ENCODE measurements at regions not wholly inside any gene's neighbourhood (a gene's known extent, or its start where the extent isn't known, plus 50 kb on each side); places are given as distances from the start of the nearest gene placed in this dataset.

DNA sequence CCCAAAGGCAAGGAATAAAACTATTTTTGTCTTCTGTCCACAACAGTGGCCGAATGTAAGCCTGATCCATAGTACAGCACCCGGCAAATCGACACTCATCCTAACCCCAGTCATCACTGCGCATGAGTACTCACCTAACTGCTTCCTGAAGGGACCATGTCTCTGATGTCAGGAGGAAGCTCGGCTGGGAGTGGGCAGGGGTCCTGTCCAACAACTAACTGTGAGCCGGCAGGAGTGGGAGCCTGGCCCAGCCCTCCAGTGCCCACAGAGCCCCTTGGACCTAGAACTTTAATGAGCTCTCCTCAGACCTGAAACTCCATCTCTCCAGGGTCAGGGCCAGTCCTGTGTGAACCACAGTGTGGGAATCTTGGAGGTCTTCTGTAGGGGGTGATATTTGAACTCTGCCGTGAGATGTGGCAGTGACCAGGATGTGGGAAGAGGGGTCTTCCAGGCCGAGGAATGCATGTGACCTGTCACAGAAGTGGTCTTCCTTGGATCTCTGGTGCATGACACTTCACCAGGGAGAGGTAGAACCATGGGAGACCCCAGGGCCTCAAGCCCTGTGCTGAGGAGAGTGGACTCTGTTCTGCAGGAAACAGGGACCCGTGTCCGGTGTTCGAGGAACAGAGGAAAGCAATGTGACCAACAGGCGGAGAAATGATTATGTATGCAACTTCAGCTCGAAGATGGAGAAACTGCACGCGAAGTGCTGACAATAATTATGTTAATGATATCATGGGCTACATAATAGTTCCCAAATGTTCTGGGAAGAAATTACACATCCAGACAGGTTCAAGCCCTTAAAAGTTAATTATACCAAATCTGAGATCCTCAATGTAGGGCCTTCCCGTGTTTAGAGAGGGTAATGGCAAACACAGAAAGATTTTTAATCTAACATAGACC is 240.1 kb upstream of the HDAC4 start:
- no peak for FAIRE-seq
- CTCF ChIA-PET (ENCODE audit: low intra/inter-chr PET ratio), result no interaction called here
- intact Hi-C loops (cut with micrococcal nuclease), result no loop called here
- TF ChIP-seq GABPB1 (CRISPR knock-in tag; IDR thresholded peaks at IDR 0.05) (no peak), ZBTB5 (IDR thresholded peaks at IDR 0.05) (no peak), UBTF (IDR thresholded peaks at IDR 0.05; ENCODE audit: borderline replicate concordance in 1 of 2, low read depth in 2 of 2, low read length in 2 of 2) (no peak), C11orf30 (IDR thresholded peaks at IDR 0.05; ENCODE audit: low read depth) (no peak), RCOR1 (IDR thresholded peaks at IDR 0.05; ENCODE audit: borderline replicate concordance in 1 of 2, low read depth in 2 of 2, low read length in 2 of 2) (no peak), ZNF347 (CRISPR knock-in tag; IDR thresholded peaks at IDR 0.05; ENCODE audit: low read depth) (no peak), HMG20A (CRISPR knock-in tag; conservative IDR thresholded peaks at IDR 0.05) (no peak), ZNF263 (CRISPR knock-in tag; IDR thresholded peaks at IDR 0.05; ENCODE audit: borderline replicate concordance) (no peak), POLR2A (conservative IDR thresholded peaks at IDR 0.05) (no peak)
- TF ChIP-seq, protein P1, sequence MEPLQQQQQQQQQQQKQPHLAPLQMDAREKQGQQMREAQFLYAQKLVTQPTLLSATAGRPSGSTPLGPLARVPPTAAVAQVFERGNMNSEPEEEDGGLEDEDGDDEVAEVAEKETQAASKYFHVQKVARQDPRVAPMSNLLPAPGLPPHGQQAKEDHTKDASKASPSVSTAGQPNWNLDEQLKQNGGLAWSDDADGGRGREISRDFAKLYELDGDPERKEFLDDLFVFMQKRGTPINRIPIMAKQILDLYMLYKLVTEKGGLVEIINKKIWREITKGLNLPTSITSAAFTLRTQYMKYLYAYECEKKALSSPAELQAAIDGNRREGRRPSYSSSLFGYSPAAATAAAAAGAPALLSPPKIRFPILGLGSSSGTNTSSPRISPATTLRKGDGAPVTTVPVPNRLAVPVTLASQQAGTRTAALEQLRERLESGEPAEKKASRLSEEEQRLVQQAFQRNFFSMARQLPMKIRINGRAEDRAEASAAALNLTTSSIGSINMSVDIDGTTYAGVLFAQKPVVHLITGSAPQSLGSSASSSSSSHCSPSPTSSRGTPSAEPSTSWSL (CRISPR knock-in tag; IDR thresholded peaks at IDR 0.05; ENCODE audit: borderline replicate concordance), result no peak
- TF ChIP-seq, protein P2, sequence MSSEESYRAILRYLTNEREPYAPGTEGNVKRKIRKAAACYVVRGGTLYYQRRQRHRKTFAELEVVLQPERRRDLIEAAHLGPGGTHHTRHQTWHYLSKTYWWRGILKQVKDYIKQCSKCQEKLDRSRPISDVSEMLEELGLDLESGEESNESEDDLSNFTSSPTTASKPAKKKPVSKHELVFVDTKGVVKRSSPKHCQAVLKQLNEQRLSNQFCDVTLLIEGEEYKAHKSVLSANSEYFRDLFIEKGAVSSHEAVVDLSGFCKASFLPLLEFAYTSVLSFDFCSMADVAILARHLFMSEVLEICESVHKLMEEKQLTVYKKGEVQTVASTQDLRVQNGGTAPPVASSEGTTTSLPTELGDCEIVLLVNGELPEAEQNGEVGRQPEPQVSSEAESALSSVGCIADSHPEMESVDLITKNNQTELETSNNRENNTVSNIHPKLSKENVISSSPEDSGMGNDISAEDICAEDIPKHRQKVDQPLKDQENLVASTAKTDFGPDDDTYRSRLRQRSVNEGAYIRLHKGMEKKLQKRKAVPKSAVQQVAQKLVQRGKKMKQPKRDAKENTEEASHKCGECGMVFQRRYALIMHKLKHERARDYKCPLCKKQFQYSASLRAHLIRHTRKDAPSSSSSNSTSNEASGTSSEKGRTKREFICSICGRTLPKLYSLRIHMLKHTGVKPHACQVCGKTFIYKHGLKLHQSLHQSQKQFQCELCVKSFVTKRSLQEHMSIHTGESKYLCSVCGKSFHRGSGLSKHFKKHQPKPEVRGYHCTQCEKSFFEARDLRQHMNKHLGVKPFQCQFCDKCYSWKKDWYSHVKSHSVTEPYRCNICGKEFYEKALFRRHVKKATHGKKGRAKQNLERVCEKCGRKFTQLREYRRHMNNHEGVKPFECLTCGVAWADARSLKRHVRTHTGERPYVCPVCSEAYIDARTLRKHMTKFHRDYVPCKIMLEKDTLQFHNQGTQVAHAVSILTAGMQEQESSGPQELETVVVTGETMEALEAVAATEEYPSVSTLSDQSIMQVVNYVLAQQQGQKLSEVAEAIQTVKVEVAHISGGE (CRISPR knock-in tag; IDR thresholded peaks at IDR 0.05), result no peak

More for the DNA sequence above, 240.1 kb upstream of the HDAC4 start:
- in situ Hi-C loops (cut with MboI), result no loop called here
- H3K9me1 ChIP-seq (ENCODE audit: control insufficient read depth, insufficient read depth, low read length), result no peaks in the 10 kb centered on the region
- DNase-seq (ENCODE audit: extremely low read depth in 1 of 4, low spot score in 3 of 4), result no peak
- BruUV-seq (replicated peaks), result no TSS peak
- peaks cover 0 to 8% of the 10 kb centered on the region in 2 experiments; a peak in 1 of 5 replicates for H3K27me3 ChIP-seq (ENCODE audit: control insufficient read depth in 2 of 2, insufficient read depth in 2 of 2, low read length in 2 of 2)
- H3K36me3 ChIP-seq (ENCODE audit: control insufficient read depth, insufficient read depth, low read length), result no peaks in the 10 kb centered on the region
- H3K4me2 ChIP-seq (ENCODE audit: insufficient read depth, low read length), result no peak overlapping the region
- no peaks in the 10 kb centered on the region for H3K4me1 ChIP-seq (replicated peaks in 1 of 2; ENCODE audit: control insufficient read depth in 2 of 2, insufficient read depth in 2 of 2, low read length in 2 of 2)
- no peak overlapping the region for H3K4me3 ChIP-seq
- no peaks in the 10 kb centered on the region for H3K9me3 ChIP-seq (replicated peaks; ENCODE audit: control insufficient read depth, insufficient read depth, low read depth, low read length)
- POLR2A ChIA-PET, result interaction anchor here (0.6 kb wide), 2 partner anchors 15 to 56 kb away, joined by 3 to 4 read pairs; no protein-coding TSS in a partner anchor
- WGBS (ENCODE audit: insufficient coverage, low coverage, missing lambda C conversion rate), result 0% methylated on average over 12 of the region's 16 CpGs
- no peaks in the 10 kb centered on the region for H3K79me2 ChIP-seq (ENCODE audit: control insufficient read depth, insufficient read depth, low read length)
- H4K20me1 ChIP-seq (replicated peaks; ENCODE audit: control insufficient read depth, insufficient read depth, low read length), result no peaks in the 10 kb centered on the region
- ATAC-seq, result no peak
- no peak overlapping the region for H3K27ac ChIP-seq (ENCODE audit: extremely low read depth, low read depth, low read length)
- H2AFZ ChIP-seq (ENCODE audit: low read depth, low read length), result no peak overlapping the region
- no peak overlapping the region for H3K9ac ChIP-seq (ENCODE audit: insufficient read depth in 1 of 2, low read depth in 2 of 2, low read length in 2 of 2)
